Erythroblast (primary cell): ENCODE measurements at regions not wholly inside any gene's neighbourhood (a gene's known extent, or its start where the extent isn't known, plus 50 kb on each side); places are given as distances from the start of the nearest gene placed in this dataset.

Experiments
- GATA1 ChIP-seq: IDR thresholded peaks from 2 replicates; pipeline ENCODE4 v1.6.1; 2011; ENCODE audit warnings: low read depth, mild to moderate bottlenecking, control low read depth, low read length, moderate library complexity
- POLR2A ChIP-seq: IDR thresholded peaks from 2 replicates; pipeline ENCODE4 v1.6.1; 2011; ENCODE audit warnings: mild to moderate bottlenecking, low read length

DNA sequence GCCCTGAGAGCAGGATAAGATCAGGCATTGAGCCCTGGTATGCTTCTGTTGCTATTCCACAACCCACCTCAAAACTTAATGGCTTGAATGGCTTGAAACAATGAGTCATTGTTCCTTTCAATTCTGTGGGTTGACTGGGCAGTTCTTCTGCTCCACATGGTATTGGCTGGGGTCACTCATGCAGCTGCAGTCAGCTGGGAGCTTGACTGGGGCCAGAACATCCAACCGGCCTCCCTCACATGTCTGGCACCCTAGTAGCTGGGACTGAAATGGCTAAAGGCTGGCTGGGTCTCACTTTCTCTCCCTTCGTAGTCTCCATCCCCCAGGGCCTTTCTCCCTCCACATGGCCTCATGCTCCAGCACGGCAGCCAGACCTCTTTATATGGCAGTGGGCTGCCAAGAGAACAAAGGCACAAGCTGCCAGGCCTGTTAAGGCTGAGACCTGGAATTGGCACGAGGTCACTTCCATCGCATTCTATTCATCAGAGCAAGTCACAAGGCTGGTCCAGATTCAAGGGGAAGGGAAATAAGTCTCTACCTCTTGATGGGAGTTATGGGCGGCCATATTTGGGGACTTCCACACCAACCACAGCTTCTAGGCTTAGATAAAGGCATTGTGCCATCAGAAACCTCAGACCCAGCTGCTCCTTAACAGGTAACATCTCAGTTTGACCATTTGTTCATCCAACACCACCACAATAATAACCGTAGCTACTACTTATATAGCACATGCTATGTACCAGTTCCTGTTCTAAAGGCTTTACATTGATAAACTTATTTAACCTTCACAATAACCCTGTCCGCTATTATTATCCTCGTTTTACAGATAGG lies 159.7 kb upstream of the ATP6AP2 start:
- TF ChIP-seq POLR2A = no peak
- TF ChIP-seq GATA1 = no peak
